H1 (cell line): ENCODE measurements at regions not wholly inside any gene's neighbourhood (a gene's known extent, or its start where the extent isn't known, plus 50 kb on each side); places are given as distances from the start of the nearest gene placed in this dataset.

Experiments
- CTCF ChIP-seq, 3 experiments: IDR thresholded peaks; 1 replicate in 2 of 3; 2 replicates in 1 of 3; pipeline versions ENCODE4 v1.5.1 to v1.6.1; 2011; ENCODE audit warnings: low read length in 3 of 3, mild to moderate bottlenecking in 3 of 3, inconsistent platforms in 2 of 3, low read depth in 1 of 3, moderate library complexity in 1 of 3; ENCODE audit not compliant: insufficient read depth in 1 of 3; ENCODE audit errors: control extremely low read depth in 1 of 3
- EP300 ChIP-seq, 2 experiments: IDR thresholded peaks; 1 replicate in 1 of 2; 2 replicates in 1 of 2; pipeline ENCODE4 v1.6.1; 2011 to 2012; ENCODE audit warnings: low read depth in 2 of 2, low read length in 2 of 2, mild to moderate bottlenecking in 2 of 2, borderline replicate concordance in 1 of 2, inconsistent platforms in 1 of 2, moderate library complexity in 1 of 2
- JUN ChIP-seq: IDR thresholded peaks from 2 replicates; pipeline ENCODE4 v1.6.1; 2011; ENCODE audit warnings: low read depth, mild to moderate bottlenecking, improper control_type of control experiment, low read length
- KDM5A ChIP-seq: fragments of 200-600 bp; IDR thresholded peaks from 2 replicates; pipeline ENCODE4 v1.7.1; 2012; ENCODE audit warnings: mild to moderate bottlenecking, low read length, inconsistent platforms, mixed read lengths
- MAX ChIP-seq: IDR thresholded peaks from 2 replicates; pipeline ENCODE4 v1.6.1; 2012; ENCODE audit warnings: inconsistent platforms
- SIX5 ChIP-seq: IDR thresholded peaks from 2 replicates; pipeline ENCODE4 v1.6.1; 2011; ENCODE audit warnings: mild to moderate bottlenecking, low read depth, low read length
- TCF12 ChIP-seq: IDR thresholded peaks from 2 replicates; pipeline ENCODE4 v1.6.1; 2011; ENCODE audit warnings: low read depth, mild to moderate bottlenecking, low read length

GRCh38 chr17:52336796-52337195, 178.3 kb upstream of the CA10 start:
- TF ChIP-seq CTCF (IDR thresholded peaks at IDR 0.05; ENCODE audit: control extremely low read depth in 1 of 3, insufficient read depth in 1 of 3, low read depth in 1 of 3, low read length in 3 of 3) (no peak), KDM5A (no peak), JUN (no peak), EP300 (IDR thresholded peaks at IDR 0.05; ENCODE audit: borderline replicate concordance in 1 of 2, low read depth in 2 of 2, low read length in 2 of 2) (no peak), TCF12 (no peak), MAX (no peak), SIX5 (no peak)
